ENCODE measurements at regions not wholly inside any gene's neighbourhood (a gene's known extent, or its start where the extent isn't known, plus 50 kb on each side); places are given as distances from the start of the nearest gene placed in this dataset.
"Not testable (repeated sequence)": the region's sequence is repeated elsewhere in the genome, so short reads cannot be mapped to it uniquely, and the experiment has no call there.

DNA sequence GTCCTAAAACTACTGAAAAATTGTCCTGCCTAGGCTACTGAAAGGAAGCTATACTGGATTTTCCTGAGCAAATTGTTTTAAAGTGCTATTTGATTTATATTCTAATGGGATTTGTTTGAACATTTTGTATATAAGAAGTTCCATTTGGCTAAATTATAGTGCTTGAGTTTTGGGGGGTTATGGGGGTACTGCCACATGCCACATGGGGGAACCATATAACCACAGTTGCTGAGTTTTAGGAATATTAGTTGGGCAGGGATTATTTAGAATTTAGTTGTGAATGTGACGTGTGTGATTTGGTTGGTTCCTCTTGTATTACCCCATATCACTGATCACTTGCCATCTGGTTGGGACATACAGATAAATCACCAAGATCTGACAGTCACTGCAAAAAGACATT lies 224.5 kb upstream of the TAPT1 start:
- peak; percentile 7 for DNase-seq

DNA sequence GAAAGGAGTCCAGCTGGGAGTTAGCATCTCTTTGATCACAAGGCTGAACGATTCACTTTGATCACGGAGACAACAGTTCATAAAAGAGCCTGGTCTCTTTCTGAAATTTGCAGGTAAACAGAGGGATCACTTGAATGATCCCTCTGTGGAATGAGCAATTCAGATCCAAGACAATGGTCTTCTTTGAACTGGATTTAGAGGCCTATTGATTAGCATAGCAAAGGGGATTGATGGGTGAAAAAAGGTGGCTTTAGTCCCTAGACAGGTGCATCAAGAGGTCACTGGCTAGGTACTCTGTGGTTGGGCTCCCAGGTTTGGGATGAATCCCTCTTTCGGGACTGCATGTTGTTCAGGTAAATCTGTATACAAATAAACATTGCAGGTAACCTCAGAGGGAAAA lies 223.8 kb upstream of the TAPT1 start:
- DNase-seq = no peak

DNA sequence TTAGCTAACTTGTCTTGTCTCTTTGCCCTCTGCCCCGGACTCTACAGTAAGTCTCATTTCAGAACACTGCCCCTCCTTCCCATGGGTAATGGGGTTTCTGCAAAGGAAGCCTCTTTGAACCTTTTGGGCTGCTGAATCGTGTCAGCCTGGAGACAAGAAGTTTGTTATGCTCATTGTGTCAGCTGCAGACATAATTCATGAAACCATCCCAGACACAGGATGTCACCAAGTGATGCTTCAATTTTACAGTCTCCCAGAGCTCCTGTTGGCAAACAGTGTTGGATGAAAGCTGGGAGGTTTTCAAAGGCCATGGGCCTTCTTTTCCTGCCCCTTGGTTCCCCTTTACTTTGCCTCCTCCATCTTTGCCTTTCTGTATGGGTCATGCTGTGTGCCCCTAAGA lies 223.1 kb upstream of the TAPT1 start:
- no peak for DNase-seq

DNA sequence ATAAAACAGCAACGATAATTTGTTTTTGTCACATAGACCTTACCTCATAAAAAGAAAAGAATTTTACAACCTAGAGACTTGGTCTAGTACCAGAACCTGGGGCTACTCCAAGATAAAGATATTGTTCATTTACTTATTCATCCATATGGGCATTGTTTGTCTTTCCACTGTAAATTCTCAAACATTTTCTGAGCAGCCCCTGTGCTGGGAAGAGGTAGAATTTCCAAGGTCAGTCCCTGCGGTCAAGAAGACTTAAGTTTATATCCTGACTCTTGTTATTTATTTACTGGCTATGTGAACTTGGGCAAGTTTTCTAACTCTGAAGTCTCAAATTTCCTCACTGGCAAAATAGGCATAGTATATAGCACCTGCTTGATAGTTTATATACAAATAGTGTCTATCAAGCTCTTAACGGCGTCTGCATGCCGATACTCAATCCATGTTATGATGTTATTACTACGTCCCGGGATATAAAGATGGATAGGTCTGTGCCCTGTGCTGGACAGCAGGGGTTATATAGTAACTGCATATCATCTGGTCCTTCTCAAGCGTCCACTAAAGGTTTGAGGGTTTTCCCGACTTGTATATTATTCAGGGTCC lies 222.1 kb upstream of the TAPT1 start:
- no peak for DNase-seq

DNA sequence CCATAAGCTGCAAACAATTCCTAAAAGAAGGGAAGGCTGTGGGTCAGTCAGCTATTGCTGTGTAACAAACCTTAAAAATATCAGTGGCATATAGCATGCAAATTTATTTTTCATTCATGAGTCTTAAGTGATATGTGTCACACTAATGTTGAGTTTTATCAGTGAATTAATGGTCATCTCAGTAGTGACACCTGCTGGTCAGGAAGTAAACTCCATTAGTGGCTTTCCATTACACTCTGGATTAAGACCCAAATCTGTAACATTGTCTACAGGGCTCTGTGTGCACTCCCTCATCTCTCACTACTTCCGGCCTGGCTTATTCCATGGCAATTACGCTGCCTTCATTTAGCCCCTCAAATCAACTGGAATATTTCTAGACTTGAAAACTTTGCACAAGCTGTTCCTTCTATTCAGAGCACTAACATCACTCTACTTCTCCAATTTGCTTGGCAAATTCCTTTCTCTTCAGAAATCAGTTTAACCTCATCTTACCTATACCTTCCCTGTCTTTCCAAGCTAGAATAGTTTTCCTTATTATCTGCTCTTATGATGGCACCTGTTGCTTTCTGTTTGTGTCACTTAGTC lies 217.3 kb upstream of the TAPT1 start:
- DNase-seq = peak; percentile 48

DNA sequence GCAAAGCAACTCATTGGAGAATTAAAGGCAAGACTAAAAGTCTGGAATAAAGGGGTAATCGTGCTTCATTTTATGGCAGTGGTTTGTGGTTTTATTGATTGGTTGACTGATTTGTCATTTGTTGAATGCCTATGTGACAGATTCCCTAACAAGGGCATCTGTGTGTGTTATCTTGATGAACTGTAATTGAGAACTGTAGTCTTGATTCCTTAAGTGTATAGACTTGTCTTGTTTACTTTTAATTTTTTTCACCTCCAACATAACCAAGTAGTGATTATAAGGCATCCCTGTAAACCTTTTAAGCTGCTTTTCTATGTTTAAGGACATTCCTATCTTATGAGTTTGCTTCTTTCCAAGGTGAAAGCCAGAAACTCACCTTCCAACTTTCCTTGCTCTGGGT lies 216.0 kb upstream of the TAPT1 start:
- DNase-seq = no peak

DNA sequence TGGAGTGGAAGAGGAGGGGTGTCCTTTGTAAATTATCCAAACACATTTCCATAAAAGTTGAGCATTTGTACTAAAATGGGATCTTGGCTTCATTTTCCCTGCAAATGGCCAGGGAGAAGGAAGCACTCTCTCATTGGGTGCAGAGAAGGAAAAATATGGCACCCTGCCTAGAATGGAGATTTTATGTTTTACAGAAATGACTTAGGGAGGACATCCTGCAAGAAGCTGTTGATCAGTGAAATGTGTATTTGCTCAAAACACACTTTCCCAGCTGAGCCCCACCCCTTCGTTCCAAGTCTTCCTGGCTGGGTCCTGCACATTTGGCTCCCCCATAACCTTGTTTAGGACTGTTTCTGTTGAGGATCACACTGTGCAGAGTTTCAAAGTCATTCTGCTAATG lies 213.5 kb upstream of the TAPT1 start:
- no peak for DNase-seq

DNA sequence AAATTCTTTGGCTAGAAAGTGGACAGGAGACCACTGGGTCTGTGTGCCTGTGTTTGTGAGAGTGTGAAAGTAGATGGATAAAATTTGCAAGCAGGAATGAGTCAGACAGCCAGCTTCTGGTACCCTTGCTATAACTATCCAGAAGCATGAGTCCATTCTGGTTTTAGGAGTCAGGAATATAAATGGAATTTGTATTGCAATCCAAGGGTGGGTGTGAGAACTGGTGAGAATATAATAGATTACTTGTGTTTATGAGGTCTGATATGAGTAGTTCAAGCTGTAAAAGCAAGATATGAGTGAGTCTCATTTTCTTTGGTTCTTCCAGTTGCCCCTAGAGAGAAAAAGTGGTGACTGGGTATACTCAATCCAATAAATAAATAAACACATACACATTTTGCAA lies 212.7 kb upstream of the TAPT1 start:
- DNase-seq = peak; percentile 46

DNA sequence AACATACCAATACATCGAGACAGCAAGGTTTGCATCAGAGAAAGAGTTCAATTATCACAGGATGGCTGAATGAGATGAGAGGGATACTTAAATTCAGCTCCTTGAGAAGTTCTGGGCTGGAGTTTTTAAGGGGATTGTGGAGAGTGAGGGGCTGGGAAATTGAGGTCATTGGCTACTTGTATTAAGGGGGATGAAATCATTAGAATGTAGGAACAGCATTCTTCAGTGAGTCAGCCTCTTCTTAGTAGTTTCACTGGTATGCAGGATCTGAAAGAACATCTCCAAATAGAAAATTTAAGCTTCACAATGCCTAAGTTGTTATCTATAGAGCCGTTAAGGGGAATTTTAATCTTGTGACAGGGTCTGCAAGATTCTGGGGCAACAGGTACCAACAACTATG lies 211.6 kb upstream of the TAPT1 start:
- peak; percentile 59 for DNase-seq

DNA sequence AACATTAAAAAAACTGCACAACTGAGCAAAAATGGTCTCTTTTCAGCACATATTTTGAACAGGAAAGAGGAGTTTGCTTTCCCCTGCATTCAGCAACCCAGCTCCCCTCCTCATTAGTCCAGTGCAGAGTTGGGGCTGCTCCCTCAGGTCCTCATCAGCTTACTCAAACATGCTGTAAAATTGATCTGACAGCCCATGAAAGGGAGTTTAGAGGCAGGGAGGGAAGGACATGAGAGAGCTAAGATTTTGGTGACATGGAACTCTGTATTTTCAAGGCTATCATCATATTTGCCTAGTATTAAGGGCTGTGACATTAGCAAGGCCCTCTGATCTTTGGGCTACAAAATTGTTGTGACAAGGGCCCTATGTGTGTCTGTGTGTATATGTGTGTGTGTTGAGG lies 205.6 kb upstream of the TAPT1 start:
- no peak for DNase-seq

DNA sequence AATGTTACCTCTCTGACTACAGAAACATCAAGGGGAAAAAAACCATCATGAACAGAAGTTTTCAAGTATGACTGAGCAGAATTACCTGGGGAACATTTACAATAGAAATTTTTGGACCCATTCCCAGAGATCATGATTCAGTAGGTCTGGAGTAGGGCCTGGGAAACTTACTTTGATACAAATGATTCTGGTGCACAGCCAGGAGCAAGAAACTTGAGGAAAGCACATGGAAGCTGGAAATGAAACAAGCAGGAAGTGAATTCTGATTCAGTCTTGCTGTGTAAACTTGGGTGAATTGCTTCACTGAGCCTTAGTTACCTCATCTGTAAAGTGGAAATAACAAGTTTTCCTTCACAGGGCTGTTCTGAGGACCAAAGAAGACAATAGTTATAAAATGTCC lies 192.5 kb upstream of the TAPT1 start:
- DNase-seq = peak; percentile 28

DNA sequence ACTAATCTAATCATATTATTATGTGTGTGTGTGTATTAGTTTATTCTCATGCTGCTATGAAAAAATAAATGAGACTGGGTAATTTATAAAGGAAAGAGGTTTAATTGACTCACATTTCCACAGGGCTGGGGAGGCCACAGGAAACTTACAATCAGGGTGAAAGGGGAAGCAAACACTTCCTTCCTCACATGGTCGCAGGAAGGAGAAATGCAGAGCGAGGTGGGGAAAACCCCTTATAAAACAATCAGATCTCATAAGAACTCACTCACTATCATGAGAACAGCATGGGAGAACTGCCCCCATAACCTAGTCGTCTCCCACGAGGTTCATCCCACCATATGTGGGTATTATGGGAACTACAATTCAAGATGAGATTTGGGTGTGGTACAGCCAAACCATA lies 190.9 kb upstream of the TAPT1 start:
- no peak for DNase-seq

DNA sequence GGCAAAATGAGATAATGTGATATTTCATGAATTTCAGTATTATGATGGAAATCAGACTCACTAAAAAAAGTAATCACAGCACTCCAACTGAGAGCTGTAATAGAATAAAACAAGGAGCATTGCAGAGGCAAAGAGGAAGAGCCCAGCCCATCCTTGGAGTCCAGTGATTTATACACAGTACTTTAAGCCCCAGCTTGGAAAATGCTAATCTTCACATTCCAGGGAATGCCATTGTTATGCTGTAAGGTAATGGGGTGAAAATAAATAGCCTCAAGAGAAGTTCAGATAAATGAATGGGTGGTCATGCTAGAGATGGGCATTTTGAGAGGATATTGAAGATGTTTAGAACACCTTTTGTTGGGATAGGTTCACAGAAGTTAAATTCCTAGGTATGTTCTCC lies 190.3 kb upstream of the TAPT1 start:
- DNase-seq = no peak

DNA sequence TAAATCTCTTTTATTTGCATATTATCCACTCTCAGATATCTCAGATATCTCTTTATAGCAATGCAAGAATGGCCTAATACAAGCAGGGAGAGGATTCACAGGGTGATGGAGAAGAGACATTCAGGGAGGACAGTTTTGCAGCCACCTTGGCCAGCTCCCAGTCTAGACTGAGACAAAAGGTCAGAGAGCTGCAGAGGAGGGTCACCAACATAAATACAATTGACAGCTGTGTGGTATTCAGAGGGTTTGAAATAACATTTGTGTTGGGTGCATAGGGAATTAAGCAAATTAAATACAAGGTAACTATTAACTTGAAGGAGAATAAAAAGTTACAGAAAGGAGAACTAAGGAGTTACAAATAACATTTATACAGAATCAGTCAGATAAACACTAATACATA lies 189.5 kb upstream of the TAPT1 start:
- DNase-seq = no peak

DNA sequence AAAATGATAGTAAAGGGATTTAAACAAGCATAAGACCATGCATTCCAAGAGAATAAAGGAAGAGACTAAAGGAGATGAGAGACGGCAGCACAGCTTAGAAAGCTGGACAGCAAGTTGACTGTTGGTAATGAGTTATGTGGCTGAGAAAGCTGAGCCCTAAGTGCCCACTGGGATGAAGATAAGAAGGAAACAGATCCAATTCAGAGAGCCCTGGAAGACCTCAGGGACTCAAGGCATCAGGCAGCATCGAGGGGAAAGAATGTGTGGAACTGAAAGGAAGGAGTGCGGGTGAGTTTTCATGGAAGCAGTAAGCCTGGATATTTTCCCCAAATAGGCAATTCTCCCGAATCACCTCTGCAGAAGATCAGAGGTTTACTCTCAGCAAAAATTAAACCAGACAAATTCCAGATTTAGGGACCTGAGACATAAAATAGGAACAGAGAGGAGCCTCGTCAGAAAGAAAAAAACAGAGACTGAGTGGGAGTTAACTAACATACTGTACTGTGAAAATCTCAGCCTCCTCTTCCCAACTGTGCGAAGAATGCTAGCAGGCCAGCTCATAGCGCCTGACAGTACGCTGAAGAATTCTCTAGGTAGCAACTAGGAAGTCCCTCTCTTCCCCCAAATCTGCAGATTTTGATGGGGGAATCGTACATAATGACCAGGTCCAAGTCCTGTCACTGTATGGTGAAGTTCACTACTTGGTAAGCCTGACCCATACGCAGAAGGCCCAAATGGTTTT lies 187.7 kb upstream of the TAPT1 start:
- no peak for DNase-seq

DNA sequence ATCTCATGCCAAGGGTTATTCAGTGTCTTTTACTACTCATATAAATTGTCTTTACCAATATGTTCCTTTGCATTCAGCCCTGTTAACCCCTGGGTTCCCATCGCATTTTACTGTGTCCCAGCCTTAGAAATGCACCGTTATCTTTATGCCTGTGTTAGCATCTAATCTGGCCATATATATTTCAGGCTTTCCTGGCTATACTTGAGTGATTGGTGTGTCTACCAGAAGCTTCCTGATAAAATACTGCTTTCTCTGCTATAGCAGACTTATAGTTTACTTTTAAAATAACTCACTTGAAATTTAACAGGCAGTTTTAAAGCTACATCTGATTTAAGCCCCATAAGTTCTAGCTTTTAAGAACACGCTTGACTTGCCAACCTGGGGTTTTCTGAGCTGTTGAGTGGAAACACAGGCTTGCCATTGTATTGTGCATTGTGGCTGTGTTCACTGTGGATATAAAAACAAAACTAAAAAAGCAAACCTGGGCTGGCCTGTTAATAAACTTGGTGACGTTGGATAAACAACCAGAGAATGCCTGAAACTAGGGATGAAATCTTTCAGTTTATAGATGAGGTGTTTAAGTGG lies 185.3 kb upstream of the TAPT1 start:
- DNase-seq = no peak

DNA sequence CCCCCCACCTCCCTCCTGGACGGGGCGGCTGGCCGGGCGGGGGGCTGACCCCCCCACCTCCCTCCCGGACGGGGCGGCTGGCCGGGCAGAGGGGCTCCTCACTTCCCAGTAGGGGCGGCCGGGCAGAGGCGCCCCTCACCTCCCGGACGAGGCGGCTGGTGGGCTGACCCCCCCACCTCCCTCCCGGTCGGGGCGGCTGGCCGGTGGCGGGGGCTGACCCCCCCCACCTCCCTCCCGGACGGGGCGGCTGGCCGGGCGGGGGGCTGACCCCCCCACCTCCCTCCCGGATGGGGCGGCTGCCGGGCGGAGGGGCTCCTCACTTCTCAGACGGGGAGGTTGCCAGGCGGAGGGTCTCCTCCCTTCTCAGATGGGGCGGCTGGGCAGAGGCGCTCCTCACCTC lies 166.9 kb upstream of the TAPT1 start:
- not testable (repeated sequence) for DNase-seq

DNA sequence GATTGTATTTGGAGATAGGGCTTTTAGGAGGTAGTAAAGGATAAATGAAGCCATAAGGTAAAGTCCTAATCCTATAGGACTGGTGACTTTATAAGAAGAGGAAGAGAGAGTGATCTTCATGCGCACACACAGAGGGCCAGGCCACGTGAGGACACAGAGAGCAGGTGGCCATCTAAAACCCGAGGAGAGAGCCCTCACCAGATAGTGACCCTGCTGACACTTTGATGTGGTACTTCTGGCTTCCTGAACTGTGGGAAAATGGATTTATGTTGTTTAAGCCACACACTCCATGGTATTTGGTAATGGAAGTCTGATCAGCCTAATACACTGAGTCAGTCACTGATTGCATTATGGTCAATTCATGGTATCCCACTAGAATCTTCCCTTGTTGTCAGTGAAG lies 164.9 kb upstream of the TAPT1 start:
- DNase-seq = no peak

DNA sequence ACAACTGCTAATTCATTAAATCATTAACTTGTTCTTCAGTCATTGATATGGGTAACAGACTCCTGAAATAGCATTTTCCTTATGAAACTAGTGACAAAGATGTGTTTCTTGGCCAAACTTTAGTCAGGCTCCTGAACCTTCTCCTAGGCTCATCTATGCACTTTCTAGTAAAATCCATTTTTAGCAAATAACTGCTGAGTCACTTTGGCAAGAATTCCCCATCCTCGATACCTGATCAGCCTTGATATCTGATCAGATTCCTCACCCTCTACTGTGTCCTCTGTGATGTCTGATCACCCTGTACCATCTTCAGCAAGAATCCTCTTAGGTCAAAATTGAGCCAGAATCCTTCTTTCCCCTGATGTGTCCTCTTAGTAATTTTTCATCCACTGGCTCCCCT lies 161.2 kb upstream of the TAPT1 start:
- DNase-seq = no peak

DNA sequence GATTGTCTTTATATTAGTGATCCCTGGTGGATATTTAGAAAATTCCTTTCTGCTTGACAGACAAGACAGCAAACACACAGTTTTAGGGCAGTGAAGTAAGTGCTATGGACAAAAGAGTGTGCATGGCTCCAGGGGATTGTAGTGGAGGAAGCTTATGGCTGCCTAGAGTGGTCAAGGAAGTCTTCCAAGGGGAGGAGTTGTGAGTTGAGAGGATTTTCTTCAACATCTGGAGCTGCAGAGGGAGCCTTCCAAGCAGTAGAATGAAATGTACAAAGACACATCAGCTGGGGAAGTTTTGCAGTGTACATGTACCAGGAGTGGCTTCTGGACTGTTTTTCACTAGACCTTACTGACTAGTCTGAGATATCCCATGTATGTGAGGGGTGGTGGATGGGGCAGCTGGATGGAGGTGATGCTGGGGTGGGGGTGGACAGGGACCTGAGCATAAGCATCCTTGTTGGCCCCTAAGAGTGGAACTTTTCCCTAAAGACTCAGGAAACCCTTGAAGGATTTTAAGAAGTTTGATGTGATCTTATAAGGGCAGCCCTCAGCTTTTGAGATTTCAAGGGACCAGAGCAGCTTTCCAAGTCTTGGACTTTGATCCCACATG lies 160.5 kb upstream of the TAPT1 start:
- DNase-seq = no peak

DNA sequence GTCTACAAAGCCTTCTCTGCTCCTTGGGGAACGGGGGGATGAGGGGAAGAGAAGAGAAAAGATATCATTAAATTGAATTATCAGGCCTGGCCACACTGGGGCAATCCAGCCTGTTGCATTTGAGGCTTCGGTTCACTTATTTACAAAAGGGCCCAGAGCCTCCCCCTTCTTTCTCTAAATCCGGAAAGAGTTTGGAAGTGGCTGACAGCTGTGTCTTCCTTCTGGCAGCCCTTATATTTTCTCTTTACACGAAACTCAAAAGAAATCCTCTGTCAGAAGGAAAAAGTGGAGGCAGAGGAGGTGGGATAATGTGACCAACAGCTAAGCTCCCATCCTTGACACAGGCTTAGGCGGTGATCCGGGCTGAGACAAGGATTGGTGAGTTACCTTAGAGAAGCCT lies 158.3 kb upstream of the TAPT1 start:
- DNase-seq = no peak

DNA sequence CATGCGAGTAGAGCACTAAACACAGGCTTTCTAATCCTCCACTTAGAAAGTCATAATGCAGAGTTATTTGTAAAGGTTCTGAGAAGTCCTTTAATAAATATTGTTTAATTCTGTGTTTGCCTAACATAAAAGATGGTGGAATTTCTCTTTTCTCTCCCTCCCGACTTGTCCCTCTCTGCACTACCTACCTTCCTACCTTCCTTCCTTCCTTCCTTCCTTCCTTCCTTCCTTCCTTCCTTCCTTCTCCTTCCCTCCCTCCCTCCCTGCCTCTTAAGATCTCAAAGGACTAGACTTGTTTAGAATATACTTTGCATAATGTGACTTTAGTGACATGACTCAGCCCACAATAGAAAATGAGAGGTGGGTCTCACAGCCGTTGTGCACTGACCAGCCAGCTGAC lies 156.3 kb upstream of the TAPT1 start:
- DNase-seq = no peak

DNA sequence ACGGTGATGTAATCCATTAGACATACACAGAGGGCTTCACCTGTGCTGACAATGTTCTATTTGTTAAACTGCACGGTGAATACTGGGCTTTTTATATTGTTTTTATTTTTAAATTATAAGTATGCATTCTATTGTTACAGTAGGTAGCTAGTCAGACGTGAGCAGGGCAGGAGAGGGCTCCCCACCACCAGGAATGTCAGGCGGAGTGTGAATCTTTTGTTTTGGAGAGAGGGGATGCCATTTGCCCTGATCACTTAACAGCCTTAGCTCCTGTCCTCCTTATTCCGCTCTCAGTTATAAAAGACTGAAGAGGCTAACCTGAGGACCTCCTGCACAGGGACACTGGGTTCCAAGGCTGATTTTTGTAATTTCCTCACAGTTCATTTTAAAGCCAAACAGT lies 151.6 kb upstream of the TAPT1 start:
- DNase-seq = no peak

DNA sequence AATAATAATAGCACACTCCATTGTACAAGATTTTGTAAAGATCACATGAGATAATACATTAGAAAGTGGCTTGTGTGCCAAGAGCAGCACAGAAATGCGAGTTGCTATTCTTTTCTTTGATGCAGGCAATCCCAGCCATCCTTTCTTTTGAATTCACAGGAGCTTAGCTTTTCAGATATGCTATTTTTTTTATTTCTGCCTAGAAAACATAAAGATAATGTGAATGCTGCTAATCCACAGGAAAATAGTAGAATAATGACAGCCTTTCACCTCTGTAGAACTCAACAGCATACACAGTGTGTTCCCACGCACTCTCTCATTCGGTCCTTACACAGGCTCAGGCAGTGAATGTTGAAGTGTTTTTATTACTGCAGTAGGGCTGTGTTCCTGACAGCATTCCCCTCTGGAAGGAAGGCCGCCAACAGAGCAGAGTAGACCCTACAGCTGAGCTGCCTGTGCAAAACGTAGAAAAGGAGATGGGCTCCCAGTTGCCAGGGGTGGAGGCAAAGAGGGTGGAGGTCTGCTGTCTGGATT lies 138.8 kb upstream of the TAPT1 start:
- DNase-seq = no peak

Measured in EL (cell line).